ENCODE measurements at regions not wholly inside any gene's neighbourhood (a gene's known extent, or its start where the extent isn't known, plus 50 kb on each side); places are given as distances from the start of the nearest gene placed in this dataset.

- TF ChIP-seq, protein P1, sequence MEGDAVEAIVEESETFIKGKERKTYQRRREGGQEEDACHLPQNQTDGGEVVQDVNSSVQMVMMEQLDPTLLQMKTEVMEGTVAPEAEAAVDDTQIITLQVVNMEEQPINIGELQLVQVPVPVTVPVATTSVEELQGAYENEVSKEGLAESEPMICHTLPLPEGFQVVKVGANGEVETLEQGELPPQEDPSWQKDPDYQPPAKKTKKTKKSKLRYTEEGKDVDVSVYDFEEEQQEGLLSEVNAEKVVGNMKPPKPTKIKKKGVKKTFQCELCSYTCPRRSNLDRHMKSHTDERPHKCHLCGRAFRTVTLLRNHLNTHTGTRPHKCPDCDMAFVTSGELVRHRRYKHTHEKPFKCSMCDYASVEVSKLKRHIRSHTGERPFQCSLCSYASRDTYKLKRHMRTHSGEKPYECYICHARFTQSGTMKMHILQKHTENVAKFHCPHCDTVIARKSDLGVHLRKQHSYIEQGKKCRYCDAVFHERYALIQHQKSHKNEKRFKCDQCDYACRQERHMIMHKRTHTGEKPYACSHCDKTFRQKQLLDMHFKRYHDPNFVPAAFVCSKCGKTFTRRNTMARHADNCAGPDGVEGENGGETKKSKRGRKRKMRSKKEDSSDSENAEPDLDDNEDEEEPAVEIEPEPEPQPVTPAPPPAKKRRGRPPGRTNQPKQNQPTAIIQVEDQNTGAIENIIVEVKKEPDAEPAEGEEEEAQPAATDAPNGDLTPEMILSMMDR (IDR thresholded peaks at IDR 0.05), result no peak
- TF ChIP-seq POLR2AphosphoS5 (IDR thresholded peaks at IDR 0.05), result no peak
- no peak for TF ChIP-seq POLR2A (IDR thresholded peaks at IDR 0.05)
- TF ChIP-seq EP300 (IDR thresholded peaks at IDR 0.05), result no peak
Observed at GRCh38 chrY:8329431-8329830, 1007.8 kb upstream of the TSPY4 start.

Measured in stomach (tissue), 4 donors.